ENCODE measurements at regions not wholly inside any gene's neighbourhood (a gene's known extent, or its start where the extent isn't known, plus 50 kb on each side); places are given as distances from the start of the nearest gene placed in this dataset.

DNA sequence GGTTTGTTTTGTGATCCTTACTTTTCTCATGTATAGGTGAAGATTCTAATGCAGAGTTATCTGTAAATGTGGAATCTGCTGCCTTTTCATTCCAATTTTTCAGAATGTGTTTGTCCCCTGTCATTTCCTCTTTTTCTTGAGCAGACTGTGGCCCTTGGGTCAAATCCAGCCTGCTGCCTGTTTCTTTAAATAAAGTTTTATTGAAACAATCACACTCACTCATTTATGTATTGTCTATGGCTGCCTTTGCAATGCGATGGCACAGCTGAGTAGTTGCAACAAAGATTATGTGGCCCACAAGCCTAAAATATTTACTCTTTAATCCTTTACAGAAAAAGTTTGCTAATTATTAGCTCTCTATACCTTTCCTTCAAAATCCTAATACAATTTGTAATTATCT, 116.3 kb upstream of the NPHP3 start:
- TF ChIP-seq CTCF (conservative IDR thresholded peaks at IDR 0.05): no peak
- no peak for TF ChIP-seq ZFX (IDR thresholded peaks at IDR 0.05)
- no peak overlapping the region for H3K27ac ChIP-seq

GRCh38 chr3:132837615-132838014, 115.4 kb upstream of the NPHP3 start:
- TF ChIP-seq CTCF (conservative IDR thresholded peaks at IDR 0.05) (no peak), ZFX (IDR thresholded peaks at IDR 0.05) (no peak)
- no peak overlapping the region for H3K27ac ChIP-seq

DNA sequence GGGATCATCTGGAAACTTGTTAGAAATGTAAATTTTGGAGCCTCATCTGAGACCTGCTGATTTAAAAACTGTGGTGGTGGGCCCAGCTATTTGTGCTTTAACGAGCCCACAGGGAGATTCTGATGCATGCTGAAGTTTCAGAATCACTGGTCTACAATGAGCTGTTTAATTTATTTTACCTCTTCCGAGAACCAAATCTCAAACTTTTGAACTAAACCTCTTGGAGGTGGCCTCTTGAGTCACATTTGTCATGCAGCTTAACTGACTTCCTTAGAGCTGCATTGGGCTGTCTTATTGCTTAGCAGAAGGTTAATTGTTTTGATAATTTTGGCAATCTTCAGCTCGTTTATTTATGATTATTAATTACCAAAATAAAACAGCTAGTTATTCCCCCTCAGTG, 112.1 kb upstream of the NPHP3 start:
- no peak for TF ChIP-seq ZFX (IDR thresholded peaks at IDR 0.05)
- TF ChIP-seq CTCF (conservative IDR thresholded peaks at IDR 0.05): no peak
- no peak overlapping the region for H3K27ac ChIP-seq

- H3K27ac ChIP-seq: no peak overlapping the region
- TF ChIP-seq ZFX (IDR thresholded peaks at IDR 0.05) (no peak), CTCF (conservative IDR thresholded peaks at IDR 0.05) (no peak)
Measured at GRCh38 chr3:132829101-132829500, 106.9 kb upstream of the NPHP3 start.

DNA sequence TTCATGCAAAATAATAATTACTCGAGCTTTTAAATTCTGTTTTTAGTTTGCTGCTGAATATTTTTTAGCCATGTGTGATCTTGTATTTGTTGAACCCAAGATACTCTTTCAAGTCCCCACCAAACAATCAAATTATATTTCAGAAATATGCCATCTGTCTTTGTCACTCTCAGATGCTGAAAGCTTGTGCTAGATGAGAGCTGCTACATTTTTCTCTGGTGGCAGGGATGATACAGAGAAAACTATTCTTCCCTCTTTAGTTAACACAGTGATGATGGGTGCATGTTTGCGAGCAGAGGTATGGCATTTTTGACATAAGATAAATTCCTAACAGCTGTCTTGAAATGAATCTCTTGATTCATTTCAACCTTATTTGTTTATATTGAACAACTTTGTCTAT, 100.6 kb upstream of the NPHP3 start:
- H3K27ac ChIP-seq: no peak overlapping the region
- TF ChIP-seq ZFX (IDR thresholded peaks at IDR 0.05) (no peak), CTCF (conservative IDR thresholded peaks at IDR 0.05) (no peak)

DNA sequence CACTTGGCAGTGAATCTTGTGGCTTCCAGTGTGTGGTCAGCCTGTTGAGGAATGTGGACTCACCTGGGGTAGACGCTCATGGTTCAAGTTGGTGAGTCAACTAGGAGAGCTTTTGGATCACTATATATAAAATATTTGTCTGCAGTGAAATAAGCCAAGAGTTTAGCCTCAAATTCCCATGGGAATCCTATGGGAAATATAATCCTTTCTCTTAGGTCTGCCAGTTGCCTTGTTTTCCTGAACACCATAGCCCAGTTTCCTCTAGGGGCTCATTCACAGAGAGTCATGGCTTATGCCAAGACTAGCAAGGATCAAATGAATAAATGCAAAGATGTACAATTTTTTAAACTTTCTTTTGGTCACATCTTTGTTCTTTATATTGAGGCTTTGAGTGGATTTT, 100.1 kb upstream of the NPHP3 start:
- TF ChIP-seq CTCF (conservative IDR thresholded peaks at IDR 0.05): no peak
- TF ChIP-seq ZFX (IDR thresholded peaks at IDR 0.05): no peak
- no peak overlapping the region for H3K27ac ChIP-seq

- no peak for TF ChIP-seq ZFX (IDR thresholded peaks at IDR 0.05)
- no peak for TF ChIP-seq CTCF (conservative IDR thresholded peaks at IDR 0.05)
- H3K27ac ChIP-seq: no peak overlapping the region; the same call in 1 of the 2 replicates
Measured at GRCh38 chr3:132821314-132821713, 99.1 kb upstream of the NPHP3 start.
